ENCODE measurements at regions not wholly inside any gene's neighbourhood (a gene's known extent, or its start where the extent isn't known, plus 50 kb on each side); places are given as distances from the start of the nearest gene placed in this dataset.

DNA sequence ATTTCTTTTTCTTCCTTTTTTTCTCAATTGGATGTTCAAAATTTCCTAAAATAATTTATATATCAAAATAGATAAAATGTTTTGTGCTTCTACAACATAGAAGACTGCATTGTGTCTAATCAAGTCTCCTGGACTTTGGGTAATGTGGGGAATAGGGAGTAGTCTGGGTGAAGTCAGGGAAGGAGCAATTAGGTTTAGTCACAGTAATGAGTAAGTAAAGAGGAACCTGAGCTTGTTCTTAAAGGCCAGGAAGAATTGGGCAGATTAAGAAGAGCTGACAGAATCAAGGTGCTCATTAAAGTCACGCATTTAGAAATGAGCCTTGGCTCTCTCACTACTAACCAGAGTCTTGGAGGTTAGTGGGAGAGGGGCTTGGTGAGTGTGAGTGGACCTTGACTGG is 233.3 kb upstream of the SSTR1 start:
- H3K27me3 ChIP-seq, result no peaks in the 10 kb centered on the region
- DNase-seq (no peak), ATAC-seq (no peak)
- no peaks in the 10 kb centered on the region for H3K9me3 ChIP-seq
- intact Hi-C loops (cut with DNase I), result no loop called here
- no peak overlapping the region for H3K27ac ChIP-seq
- no peaks in the 10 kb centered on the region for H3K36me3 ChIP-seq
- H3K4me1 ChIP-seq, result no peaks in the 10 kb centered on the region
- no peak overlapping the region for H3K4me3 ChIP-seq
- TF ChIP-seq, protein P1, sequence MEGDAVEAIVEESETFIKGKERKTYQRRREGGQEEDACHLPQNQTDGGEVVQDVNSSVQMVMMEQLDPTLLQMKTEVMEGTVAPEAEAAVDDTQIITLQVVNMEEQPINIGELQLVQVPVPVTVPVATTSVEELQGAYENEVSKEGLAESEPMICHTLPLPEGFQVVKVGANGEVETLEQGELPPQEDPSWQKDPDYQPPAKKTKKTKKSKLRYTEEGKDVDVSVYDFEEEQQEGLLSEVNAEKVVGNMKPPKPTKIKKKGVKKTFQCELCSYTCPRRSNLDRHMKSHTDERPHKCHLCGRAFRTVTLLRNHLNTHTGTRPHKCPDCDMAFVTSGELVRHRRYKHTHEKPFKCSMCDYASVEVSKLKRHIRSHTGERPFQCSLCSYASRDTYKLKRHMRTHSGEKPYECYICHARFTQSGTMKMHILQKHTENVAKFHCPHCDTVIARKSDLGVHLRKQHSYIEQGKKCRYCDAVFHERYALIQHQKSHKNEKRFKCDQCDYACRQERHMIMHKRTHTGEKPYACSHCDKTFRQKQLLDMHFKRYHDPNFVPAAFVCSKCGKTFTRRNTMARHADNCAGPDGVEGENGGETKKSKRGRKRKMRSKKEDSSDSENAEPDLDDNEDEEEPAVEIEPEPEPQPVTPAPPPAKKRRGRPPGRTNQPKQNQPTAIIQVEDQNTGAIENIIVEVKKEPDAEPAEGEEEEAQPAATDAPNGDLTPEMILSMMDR (IDR thresholded peaks at IDR 0.05), result no peak

GRCh38 chr14:37977481-37977880 is 230.2 kb upstream of the SSTR1 start:
- Histone ChIP-seq H3K4me3 (no peak overlapping the region), H3K27me3 (no peaks in the 10 kb centered on the region), H3K27ac (no peak overlapping the region), H3K36me3 (no peaks in the 10 kb centered on the region), H3K4me1 (no peaks in the 10 kb centered on the region), H3K9me3 (no peaks in the 10 kb centered on the region)
- no peak for ATAC-seq
- no peak for DNase-seq
- intact Hi-C loops (cut with DNase I), result no loop called here
- TF ChIP-seq, protein P1 (IDR thresholded peaks at IDR 0.05), result no peak

- Histone ChIP-seq H3K4me1 (no peaks in the 10 kb centered on the region), H3K27ac (no peak overlapping the region), H3K36me3 (no peaks in the 10 kb centered on the region), H3K27me3 (no peaks in the 10 kb centered on the region), H3K9me3 (no peaks in the 10 kb centered on the region), H3K4me3 (no peak overlapping the region)
- no peak for DNase-seq
- TF ChIP-seq, protein P1 (IDR thresholded peaks at IDR 0.05), result peak; percentile 80
- peak; percentile 76 for ATAC-seq
- intact Hi-C loops (cut with DNase I), result no loop called here
These were observed 221.8 kb upstream of the SSTR1 start for GRCh38 chr14:37985826-37986470.

DNA sequence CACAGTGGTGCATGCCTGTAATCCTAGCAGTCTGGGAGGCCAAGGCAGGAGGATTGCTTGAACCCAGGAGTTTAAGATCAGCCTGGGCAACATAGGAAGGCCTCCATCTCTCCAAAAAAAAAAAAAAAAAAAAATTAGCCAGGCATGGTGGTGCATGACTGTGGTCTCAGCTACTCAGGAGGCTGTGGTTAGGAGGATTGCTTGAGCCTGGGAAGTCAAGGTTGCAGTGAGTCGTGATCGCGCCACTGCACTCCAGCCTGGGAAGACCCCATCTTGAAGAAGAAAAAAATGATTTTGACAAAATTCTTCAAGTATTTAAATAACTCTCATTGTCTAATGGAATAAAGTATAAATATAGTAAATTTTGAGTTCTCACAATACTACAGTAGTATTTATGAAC is 219.2 kb upstream of the SSTR1 start:
- no peak overlapping the region for H3K4me3 ChIP-seq
- no peaks in the 10 kb centered on the region for H3K9me3 ChIP-seq
- DNase-seq, result no peak
- H3K4me1 ChIP-seq, result no peaks in the 10 kb centered on the region
- no peak overlapping the region for H3K27ac ChIP-seq
- no peaks in the 10 kb centered on the region for H3K27me3 ChIP-seq
- intact Hi-C loops (cut with DNase I), result no loop called here
- TF ChIP-seq, protein P1 (IDR thresholded peaks at IDR 0.05), result no peak
- no peak for ATAC-seq
- H3K36me3 ChIP-seq, result no peaks in the 10 kb centered on the region

- intact Hi-C loops (cut with DNase I), result no loop called here
- TF ChIP-seq, protein P1 (IDR thresholded peaks at IDR 0.05), result no peak
- no peak for ATAC-seq
- Histone ChIP-seq H3K4me1 (no peaks in the 10 kb centered on the region), H3K4me3 (no peak overlapping the region), H3K27ac (no peak overlapping the region), H3K9me3 (no peaks in the 10 kb centered on the region), H3K27me3 (no peaks in the 10 kb centered on the region), H3K36me3 (no peaks in the 10 kb centered on the region)
- no peak for DNase-seq
These were observed 216.7 kb upstream of the SSTR1 start for GRCh38 chr14:37991027-37991426.

- TF ChIP-seq, protein P1 (IDR thresholded peaks at IDR 0.05), result no peak
- H3K27me3 ChIP-seq, result no peaks in the 10 kb centered on the region
- H3K9me3 ChIP-seq, result no peaks in the 10 kb centered on the region
- ATAC-seq (no peak), DNase-seq (no peak)
- intact Hi-C loops (cut with DNase I), result no loop called here
- no peak overlapping the region for H3K4me3 ChIP-seq
- no peaks in the 10 kb centered on the region for H3K36me3 ChIP-seq
- no peak overlapping the region for H3K27ac ChIP-seq
- no peaks in the 10 kb centered on the region for H3K4me1 ChIP-seq
These were observed 215.2 kb upstream of the SSTR1 start for GRCh38 chr14:37992499-37992898.

All from upper lobe of right lung (tissue), 1 donor.